Right atrium auricular region (tissue), 2 donors: ENCODE measurements at regions not wholly inside any gene's neighbourhood (a gene's known extent, or its start where the extent isn't known, plus 50 kb on each side); places are given as distances from the start of the nearest gene placed in this dataset.
A peak's percentile ranks its signal among the peaks of the same experiment; 100 is the strongest.

ENCODE experiments used
- DNase-seq: peaks from one replicate; pipeline ENCODE4 v3.0.0-alpha.2; 2019; ENCODE audit warnings: low spot score
- H3K27ac ChIP-seq, 2 donors: fragments of 200-600 bp; sonication (generic); 1 replicate in 1 of 2; 2 replicates in 1 of 2; pipeline ENCODE4 v1.5.1; 2016 to 2019
- H3K27me3 ChIP-seq, 2 donors: fragments of 200-600 bp; sonication (generic); one replicate each; pipeline versions ENCODE4 v1.5.1 to v1.6.0; 2017 to 2019
- H3K36me3 ChIP-seq: fragments of 200-600 bp; sonication (generic); one replicate; pipeline ENCODE4 v1.5.1; 2016
- H3K4me1 ChIP-seq, 2 donors: fragments of 200-600 bp; sonication (generic); one replicate each; pipeline versions ENCODE4 v1.5.1 to v1.6.0; 2017 to 2019
- H3K4me3 ChIP-seq, 2 donors: fragments of 200-600 bp; sonication (generic); 1 replicate in 1 of 2; 2 replicates in 1 of 2; pipeline ENCODE4 v1.5.1; 2017 to 2019; ENCODE audit warnings: mild to moderate bottlenecking in 1 of 2, moderate library complexity in 1 of 2
- H3K9me3 ChIP-seq, 2 donors: fragments of 200-600 bp; sonication (generic); one replicate each; pipeline ENCODE4 v1.5.1; 2019
- TF ChIP-seq, protein P1 (sequence below), 2 donors: fragments of 200-600 bp; sonication (generic); IDR thresholded peaks; one replicate each; pipeline ENCODE4 v1.5.1; 2019; ENCODE audit warnings: antibody characterized with exemption in 2 of 2

DNA sequence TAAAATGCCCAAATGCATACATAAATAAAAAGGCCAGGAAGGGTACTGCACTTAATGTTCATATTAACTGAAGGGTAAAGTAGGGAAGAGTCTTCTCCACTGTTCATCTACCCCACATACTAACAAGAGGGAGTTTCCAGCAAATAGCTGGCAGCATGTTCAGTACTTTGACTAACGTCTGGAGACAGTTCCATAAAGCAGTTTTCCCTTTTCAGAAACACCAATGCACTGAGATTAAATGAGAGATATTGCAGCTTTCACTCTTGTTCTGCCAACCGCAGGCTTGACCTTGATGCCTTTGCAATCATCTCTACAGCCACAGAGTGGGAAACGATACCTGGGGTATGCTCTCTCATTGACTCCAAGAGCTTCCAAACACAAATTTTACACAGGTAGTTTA is 2123.1 kb upstream of the TENM3 start:
- H3K4me3 ChIP-seq: no peak overlapping the region
- no peaks in the 10 kb centered on the region for H3K4me1 ChIP-seq
- DNase-seq: no peak
- TF ChIP-seq, protein P1, sequence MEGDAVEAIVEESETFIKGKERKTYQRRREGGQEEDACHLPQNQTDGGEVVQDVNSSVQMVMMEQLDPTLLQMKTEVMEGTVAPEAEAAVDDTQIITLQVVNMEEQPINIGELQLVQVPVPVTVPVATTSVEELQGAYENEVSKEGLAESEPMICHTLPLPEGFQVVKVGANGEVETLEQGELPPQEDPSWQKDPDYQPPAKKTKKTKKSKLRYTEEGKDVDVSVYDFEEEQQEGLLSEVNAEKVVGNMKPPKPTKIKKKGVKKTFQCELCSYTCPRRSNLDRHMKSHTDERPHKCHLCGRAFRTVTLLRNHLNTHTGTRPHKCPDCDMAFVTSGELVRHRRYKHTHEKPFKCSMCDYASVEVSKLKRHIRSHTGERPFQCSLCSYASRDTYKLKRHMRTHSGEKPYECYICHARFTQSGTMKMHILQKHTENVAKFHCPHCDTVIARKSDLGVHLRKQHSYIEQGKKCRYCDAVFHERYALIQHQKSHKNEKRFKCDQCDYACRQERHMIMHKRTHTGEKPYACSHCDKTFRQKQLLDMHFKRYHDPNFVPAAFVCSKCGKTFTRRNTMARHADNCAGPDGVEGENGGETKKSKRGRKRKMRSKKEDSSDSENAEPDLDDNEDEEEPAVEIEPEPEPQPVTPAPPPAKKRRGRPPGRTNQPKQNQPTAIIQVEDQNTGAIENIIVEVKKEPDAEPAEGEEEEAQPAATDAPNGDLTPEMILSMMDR (IDR thresholded peaks at IDR 0.05): no peak
- H3K9me3 ChIP-seq: no peaks in the 10 kb centered on the region
- no peak overlapping the region for H3K27ac ChIP-seq
- H3K36me3 ChIP-seq: no peaks in the 10 kb centered on the region
- no peaks in the 10 kb centered on the region for H3K27me3 ChIP-seq

DNA sequence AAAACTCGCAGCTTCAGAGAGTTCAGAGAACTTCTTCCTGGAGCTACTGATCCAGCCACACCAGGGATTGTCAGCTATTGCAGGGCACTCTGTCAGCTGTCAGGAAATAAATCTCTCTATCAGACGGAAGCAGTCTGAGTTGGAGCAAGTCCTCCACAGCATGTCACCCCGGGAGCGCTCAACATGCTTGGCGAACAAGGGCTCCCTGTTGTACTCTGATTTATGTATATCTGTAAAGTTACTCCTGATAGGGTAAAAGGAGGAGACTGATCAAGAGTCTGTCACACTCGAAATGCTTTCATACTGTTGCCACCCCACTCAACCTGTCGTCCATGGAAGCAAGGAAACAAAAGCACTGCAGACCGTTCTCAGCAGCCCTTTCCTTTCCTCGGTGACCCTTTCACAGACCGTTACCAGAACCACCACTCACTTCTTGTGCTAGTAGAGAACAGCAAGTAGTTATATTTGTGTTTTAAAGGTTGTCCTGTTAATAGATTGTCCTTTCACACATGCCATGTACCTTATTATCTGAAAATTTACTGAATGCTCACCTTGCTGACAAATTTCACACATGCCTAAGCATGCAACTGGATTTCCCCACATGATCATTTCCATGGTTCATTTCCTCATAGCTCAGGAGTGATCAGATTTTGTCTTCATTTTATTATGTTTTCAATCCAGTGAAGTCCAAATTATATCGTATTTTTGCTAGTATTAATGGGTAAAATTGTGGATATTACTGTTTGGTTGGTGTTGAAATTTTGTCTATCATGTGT is 2108.9 kb upstream of the TENM3 start:
- no peak for DNase-seq
- H3K36me3 ChIP-seq: no peaks in the 10 kb centered on the region
- H3K9me3 ChIP-seq: no peaks in the 10 kb centered on the region
- no peak overlapping the region for H3K27ac ChIP-seq
- H3K27me3 ChIP-seq: no peaks in the 10 kb centered on the region
- H3K4me1 ChIP-seq: no peaks in the 10 kb centered on the region
- H3K4me3 ChIP-seq: no peak overlapping the region
- TF ChIP-seq, protein P1 (IDR thresholded peaks at IDR 0.05): no peak

DNA sequence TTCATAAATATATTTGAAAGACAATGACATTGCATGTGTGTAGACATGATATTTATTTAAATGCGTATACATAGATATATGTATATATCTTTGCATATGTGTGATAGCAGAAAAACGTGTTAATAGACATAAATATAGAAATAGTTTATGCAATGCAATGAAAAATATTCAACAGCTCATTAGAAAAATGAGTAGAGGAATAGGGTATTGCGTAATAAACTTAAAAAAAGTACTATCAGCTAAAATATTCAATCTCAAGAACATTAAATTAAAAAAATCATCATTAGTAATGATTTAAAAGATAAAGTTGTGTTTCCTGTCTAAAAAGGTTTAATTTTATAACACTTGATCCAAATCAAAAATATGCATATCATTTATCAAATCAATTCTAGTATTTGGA is 2101.5 kb upstream of the TENM3 start:
- TF ChIP-seq, protein P1 (IDR thresholded peaks at IDR 0.05): no peak
- DNase-seq: no peak
- H3K36me3 ChIP-seq: no peaks in the 10 kb centered on the region

DNA sequence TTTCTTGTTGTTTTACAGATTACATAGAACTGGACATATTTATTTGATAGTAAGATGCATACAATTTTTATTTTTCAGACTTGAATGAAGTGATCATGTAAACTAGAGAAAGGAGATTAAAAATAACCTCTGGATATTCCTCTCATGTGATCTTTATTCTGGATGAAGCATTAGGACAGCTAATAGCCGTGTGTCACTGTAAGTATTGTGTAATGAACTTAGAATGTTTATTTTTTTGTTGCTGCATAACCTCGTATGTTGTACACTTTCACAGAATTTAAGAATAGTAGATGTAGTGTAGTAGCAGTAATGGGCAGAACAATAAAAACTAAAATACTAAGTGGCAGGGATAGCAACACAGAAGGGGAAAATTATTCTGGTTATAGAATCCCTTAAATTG is 2094.5 kb upstream of the TENM3 start:
- TF ChIP-seq, protein P1 (IDR thresholded peaks at IDR 0.05): no peak
- Histone ChIP-seq H3K27ac (no peak overlapping the region), H3K9me3 (no peaks in the 10 kb centered on the region), H3K4me3 (no peak overlapping the region), H3K36me3 (no peaks in the 10 kb centered on the region), H3K27me3 (no peaks in the 10 kb centered on the region), H3K4me1 (no peaks in the 10 kb centered on the region)
- DNase-seq: no peak

More for the DNA sequence above, 2101.5 kb upstream of the TENM3 start:
- Histone ChIP-seq H3K4me1 (no peaks in the 10 kb centered on the region), H3K27ac (no peak overlapping the region), H3K4me3 (no peak overlapping the region), H3K27me3 (no peaks in the 10 kb centered on the region), H3K9me3 (no peaks in the 10 kb centered on the region)

DNA sequence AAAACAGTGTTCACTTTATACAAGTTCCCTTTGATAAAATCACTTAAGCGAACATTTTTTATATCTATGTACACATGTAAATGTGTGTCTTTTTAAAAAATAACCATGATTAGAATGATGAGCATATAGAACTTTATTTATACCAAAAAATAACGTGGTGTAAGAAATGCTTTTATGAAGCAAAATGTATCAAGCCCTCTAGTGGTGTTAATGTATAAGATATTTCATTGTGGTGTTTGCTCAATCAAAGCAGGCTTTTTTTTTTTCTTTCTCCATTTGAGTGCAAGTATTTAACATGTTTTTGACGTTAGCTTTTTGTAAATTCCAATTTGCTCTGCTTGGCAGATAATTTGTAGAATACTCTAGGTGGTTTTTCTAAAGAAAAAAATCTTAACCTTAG is 2092.4 kb upstream of the TENM3 start:
- no peaks in the 10 kb centered on the region for H3K27me3 ChIP-seq
- no peaks in the 10 kb centered on the region for H3K4me1 ChIP-seq
- no peak overlapping the region for H3K27ac ChIP-seq
- H3K9me3 ChIP-seq: no peaks in the 10 kb centered on the region
- TF ChIP-seq, protein P1 (IDR thresholded peaks at IDR 0.05): peak in 1 of 2 donors; percentile 21
- H3K4me3 ChIP-seq: no peak overlapping the region
- no peak for DNase-seq
- H3K36me3 ChIP-seq: no peaks in the 10 kb centered on the region

DNA sequence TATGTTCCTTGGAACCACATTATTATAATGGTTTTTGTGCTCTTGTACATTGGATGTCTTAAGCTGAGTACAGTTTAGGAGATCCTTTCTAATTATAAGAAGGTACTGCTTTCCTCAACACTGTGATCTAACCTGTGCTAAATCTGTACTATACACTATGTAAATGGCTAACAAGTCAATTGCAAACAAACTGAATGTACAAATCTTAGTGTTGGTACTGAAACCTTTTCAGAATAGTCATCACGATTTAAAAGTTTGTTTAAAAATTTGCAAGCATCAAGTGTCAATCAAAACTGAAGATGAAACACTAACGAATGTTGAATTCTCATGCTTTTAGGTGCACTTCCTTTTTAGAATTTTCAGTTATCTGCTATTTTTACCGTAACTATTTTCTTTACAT is 2090.4 kb upstream of the TENM3 start:
- H3K27me3 ChIP-seq: no peaks in the 10 kb centered on the region
- no peak overlapping the region for H3K27ac ChIP-seq
- H3K4me1 ChIP-seq: no peaks in the 10 kb centered on the region
- no peak overlapping the region for H3K4me3 ChIP-seq
- peaks cover 0 to 4% of the 10 kb centered on the region in 2 donors for H3K9me3 ChIP-seq
- H3K36me3 ChIP-seq: no peaks in the 10 kb centered on the region
- DNase-seq: no peak
- TF ChIP-seq, protein P1 (IDR thresholded peaks at IDR 0.05): no peak
